Right cardiac atrium (tissue), 5 donors: ENCODE measurements at regions not wholly inside any gene's neighbourhood (a gene's known extent, or its start where the extent isn't known, plus 50 kb on each side); places are given as distances from the start of the nearest gene placed in this dataset.
"Not testable (repeated sequence)": the region's sequence is repeated elsewhere in the genome, so short reads cannot be mapped to it uniquely, and the experiment has no call there.

Source experiments
- ATAC-seq, 2 donors: fragments of 200-7000 bp; cut with Tn5 transposase; one replicate each; pipeline versions ENCODE4 v1.8.0 to v1.9.1; 2020; ENCODE audit warnings: moderate library complexity in 2 of 2, mild to moderate bottlenecking in 1 of 2
- DNase-seq, 3 donors: peaks; one replicate each; pipeline ENCODE4 v3.0.0-alpha.2; 2020
- H3K27ac ChIP-seq: one replicate; pipeline ENCODE4 v1.5.1; 2013; ENCODE audit warnings: mild to moderate bottlenecking, low read length, control low read depth, moderate library complexity
- H3K27me3 ChIP-seq: one replicate; pipeline ENCODE4 v1.6.1; 2013; ENCODE audit not compliant: control insufficient read depth, insufficient read depth
- H3K4me1 ChIP-seq: one replicate; pipeline ENCODE4 v1.6.1; 2013; ENCODE audit warnings: low read length; ENCODE audit not compliant: control insufficient read depth, insufficient read depth
- H3K4me3 ChIP-seq: one replicate; pipeline ENCODE4 v1.5.1; 2013; ENCODE audit warnings: low read length, control low read depth
- H3K9me3 ChIP-seq: one replicate; pipeline ENCODE4 v1.6.1; 2013; ENCODE audit warnings: low read length; ENCODE audit not compliant: control insufficient read depth
- WGBS: extraction: QIAGEN DNeasy Blood & Tissue Kit; methylation state at CpG from one replicate; pipeline ENCODE4 v1.1.7; 2013; 5-methylcytosine and 5-hydroxymethylcytosine counted together
- intact Hi-C, 4 donors: fragments of 100-400 bp; cut with DNase I; formaldehyde crosslinking; loops; one replicate each; pipeline versions ENCODE4 v1.11.0 to v1.14.0; 2022 to 2023
- donor health status: healthy with polysubstance abuse.
- donor health status: DM: no; HTN: yes; CAD: no.
- donor health status: DM: no; HTN: no; CAD: no.
- donor health status: DM: no; HTN: yes; CAD: no; lungs with severe emphysema.
- donor health status: DM: yes; HTN: yes; CAD: no.

DNA sequence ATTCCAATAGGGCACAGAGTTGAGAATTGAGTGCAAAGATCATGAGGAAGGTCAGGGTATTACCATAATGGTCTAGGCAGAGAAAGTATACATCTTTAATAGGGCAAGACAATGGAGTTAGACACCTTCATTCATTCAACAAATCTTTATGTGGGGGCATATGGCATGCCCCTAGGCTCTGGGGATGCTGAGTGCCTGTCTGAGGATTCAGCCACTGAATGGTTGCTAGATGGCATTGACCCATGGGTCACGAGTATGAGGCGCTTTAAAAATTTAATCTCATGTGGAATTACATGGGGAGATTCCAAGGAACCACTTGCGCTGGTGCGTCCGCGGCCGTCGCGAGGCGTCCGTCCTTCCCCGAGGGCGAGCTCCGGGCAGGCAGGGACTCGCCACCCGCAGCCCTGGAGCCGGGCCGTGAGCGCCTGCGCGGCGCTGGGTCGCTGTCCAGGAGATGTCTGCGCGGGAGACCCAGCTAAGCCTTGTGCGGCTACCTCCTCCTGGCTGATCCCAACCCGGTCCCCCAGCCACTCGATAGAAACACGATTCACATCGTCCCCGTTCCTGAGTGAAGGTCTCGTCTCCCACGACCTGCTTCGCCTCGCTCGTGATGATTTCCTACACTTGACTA lies 152.1 kb upstream of the ZNF322 start:
- H3K27me3 ChIP-seq, H3K4me1 ChIP-seq, H3K4me3 ChIP-seq, H3K27ac ChIP-seq, intact Hi-C loops, DNase-seq, H3K9me3 ChIP-seq: not testable (repeated sequence)
- no CpG with 5 or more reads among the region's 36 CpGs for WGBS
- peak in 1 of 2 donors; percentile 50 for ATAC-seq

GRCh38 chr6:26818640-26819225 lies 159.2 kb upstream of the ZNF322 start:
- WGBS, result no CpG with 5 or more reads among the region's 5 CpGs
- DNase-seq, intact Hi-C loops, H3K4me3 ChIP-seq, H3K9me3 ChIP-seq, H3K27me3 ChIP-seq, ATAC-seq, H3K4me1 ChIP-seq, H3K27ac ChIP-seq: not testable (repeated sequence)

DNA sequence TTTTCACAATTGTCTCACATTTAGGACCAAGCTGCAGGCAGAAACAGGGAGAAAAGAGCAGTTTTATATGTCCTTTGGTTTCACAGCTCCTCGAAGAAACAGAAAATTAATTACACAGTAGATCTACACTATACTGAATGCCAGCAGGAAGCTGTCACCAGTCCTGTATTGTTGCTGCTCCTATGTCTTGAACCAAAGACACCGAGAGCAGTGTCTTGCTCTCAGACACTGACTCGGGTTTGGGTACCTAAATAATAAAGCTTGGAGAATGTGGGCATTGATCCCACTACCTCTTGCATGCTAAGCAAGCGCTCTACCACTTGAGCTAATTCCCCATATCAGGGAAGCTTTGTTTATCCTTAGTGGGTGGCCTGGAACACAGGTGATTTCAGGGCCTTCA lies 168.4 kb upstream of the ZNF322 start:
- H3K9me3 ChIP-seq, ATAC-seq, H3K27me3 ChIP-seq, intact Hi-C loops, H3K4me1 ChIP-seq, H3K27ac ChIP-seq, H3K4me3 ChIP-seq, DNase-seq: not testable (repeated sequence)
- no CpG with 5 or more reads among the region's 4 CpGs for WGBS

- H3K9me3 ChIP-seq, H3K4me1 ChIP-seq, H3K27me3 ChIP-seq, intact Hi-C loops, H3K27ac ChIP-seq, ATAC-seq, DNase-seq, H3K4me3 ChIP-seq: not testable (repeated sequence)
- no CpG with 5 or more reads among the region's 2 CpGs for WGBS
Observed at GRCh38 chr6:26829480-26829879, 169.9 kb upstream of the ZNF322 start.

DNA sequence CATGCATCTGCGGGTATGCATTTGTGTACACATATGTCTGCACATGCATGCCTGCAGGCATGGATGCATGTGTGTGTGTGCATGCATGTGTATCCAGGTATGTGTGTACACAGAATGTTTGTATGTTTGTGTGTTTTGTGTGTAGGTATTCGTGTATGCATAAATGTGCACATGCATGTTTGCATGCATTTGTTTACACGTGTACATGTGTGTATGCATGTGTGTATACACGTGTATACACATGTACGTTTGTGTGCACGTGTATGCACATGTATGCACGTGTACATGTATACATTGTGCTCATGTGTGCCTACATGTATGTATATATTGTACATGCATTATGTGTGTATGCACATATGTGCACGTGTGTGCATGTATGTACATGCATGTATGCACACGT lies 171.4 kb upstream of the ZNF322 start:
- H3K4me3 ChIP-seq, intact Hi-C loops, H3K27ac ChIP-seq, H3K4me1 ChIP-seq, H3K27me3 ChIP-seq, ATAC-seq, DNase-seq, H3K9me3 ChIP-seq: not testable (repeated sequence)
- 81% methylated on average over 9 of the region's 9 CpGs for WGBS

GRCh38 chr6:26835707-26836106 lies 176.2 kb upstream of the ZNF322 start:
- H3K4me1 ChIP-seq, H3K9me3 ChIP-seq, H3K27me3 ChIP-seq, H3K27ac ChIP-seq, intact Hi-C loops, DNase-seq, H3K4me3 ChIP-seq, ATAC-seq: not testable (repeated sequence)
- WGBS, result 95% methylated on average over 4 of the region's 5 CpGs

DNA sequence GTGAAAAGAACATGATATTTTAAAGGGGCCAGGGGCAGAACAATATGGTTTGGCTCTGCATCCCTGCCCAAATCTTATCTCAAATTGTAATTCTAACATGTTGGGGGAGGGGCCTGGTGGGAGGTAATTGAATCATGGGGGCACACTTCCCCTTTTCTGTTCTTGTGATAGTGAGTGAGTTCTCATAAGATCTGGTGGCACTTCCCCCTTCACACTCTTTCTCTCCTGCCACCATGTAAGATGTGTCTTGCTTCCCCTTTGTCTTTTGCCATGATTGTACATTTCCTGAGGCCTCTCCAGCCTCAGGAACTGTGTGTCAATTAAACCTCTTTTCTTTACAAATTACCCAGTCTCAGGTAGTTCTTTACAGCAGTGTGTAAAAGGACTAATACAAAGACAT lies 177.1 kb upstream of the ZNF322 start:
- intact Hi-C loops, ATAC-seq: not testable (repeated sequence)

GRCh38 chr6:26844823-26845222 lies 185.3 kb upstream of the ZNF322 start:
- H3K4me1 ChIP-seq, intact Hi-C loops, H3K27ac ChIP-seq, ATAC-seq, H3K4me3 ChIP-seq, DNase-seq, H3K27me3 ChIP-seq, H3K9me3 ChIP-seq: not testable (repeated sequence)
- WGBS, result 89% methylated on average over 2 of the region's 2 CpGs

More for the DNA sequence above, 177.1 kb upstream of the ZNF322 start:
- not testable (repeated sequence) for H3K27ac ChIP-seq, H3K27me3 ChIP-seq, H3K4me1 ChIP-seq, H3K9me3 ChIP-seq, DNase-seq, H3K4me3 ChIP-seq

- ATAC-seq, H3K4me3 ChIP-seq, intact Hi-C loops, DNase-seq, H3K9me3 ChIP-seq, H3K27ac ChIP-seq, H3K27me3 ChIP-seq, H3K4me1 ChIP-seq: not testable (repeated sequence)
- 50% methylated on average over 2 of the region's 2 CpGs for WGBS
Observed at GRCh38 chr6:26857289-26857688, 197.7 kb upstream of the ZNF322 start.

DNA sequence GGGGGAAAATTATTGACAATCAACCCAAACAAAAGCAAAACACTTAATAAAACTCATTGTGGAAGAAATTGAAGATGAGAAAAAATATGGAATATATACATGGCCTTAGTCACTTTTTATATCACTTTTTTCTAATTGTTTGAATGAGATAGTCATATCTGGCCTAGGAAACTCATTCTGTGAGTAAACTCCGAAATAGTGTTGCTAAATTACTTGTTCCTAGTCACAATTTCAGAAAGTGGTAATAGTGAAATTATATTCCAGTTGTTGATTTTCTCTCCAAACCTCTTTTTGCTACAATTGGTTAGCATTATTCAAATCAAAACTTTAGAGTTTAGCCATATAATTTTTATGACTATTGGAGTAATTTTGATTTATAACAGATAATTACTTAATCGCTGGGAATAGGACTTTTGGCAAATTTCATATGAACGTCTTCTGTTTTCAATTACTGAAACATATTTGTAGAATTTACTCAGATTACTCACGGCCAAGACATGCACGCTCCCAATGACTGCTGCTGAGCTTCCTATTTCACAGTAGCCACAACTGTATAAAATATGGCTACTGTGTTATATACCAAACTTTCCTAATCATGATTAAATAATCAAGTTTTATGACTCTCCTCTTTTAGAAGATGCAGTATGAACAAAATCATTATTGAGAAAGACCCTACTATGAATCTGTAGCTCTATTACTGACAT lies 199.7 kb upstream of the ZNF322 start:
- intact Hi-C loops, H3K4me3 ChIP-seq, DNase-seq, H3K4me1 ChIP-seq, H3K27me3 ChIP-seq, H3K9me3 ChIP-seq, ATAC-seq, H3K27ac ChIP-seq: not testable (repeated sequence)
- WGBS, result 92% methylated on average over 3 of the region's 5 CpGs

- intact Hi-C loops, H3K27ac ChIP-seq, H3K27me3 ChIP-seq, H3K9me3 ChIP-seq, ATAC-seq, H3K4me3 ChIP-seq, H3K4me1 ChIP-seq, DNase-seq: not testable (repeated sequence)
- 92% methylated on average over 2 of the region's 2 CpGs for WGBS
Observed at GRCh38 chr6:26859771-26860163, 200.2 kb upstream of the ZNF322 start.
